NCI-H2107 treated with DMSO at 0.1 percent for 48 hours (cell line): ENCODE measurements at regions not wholly inside any gene's neighbourhood (a gene's known extent, or its start where the extent isn't known, plus 50 kb on each side); places are given as distances from the start of the nearest gene placed in this dataset.

Experiments
- DNase-seq: peaks from one replicate; lab custom pipeline; 2025; ENCODE audit not compliant: unreplicated experiment; lab: John Stamatoyannopoulos, UW

DNA sequence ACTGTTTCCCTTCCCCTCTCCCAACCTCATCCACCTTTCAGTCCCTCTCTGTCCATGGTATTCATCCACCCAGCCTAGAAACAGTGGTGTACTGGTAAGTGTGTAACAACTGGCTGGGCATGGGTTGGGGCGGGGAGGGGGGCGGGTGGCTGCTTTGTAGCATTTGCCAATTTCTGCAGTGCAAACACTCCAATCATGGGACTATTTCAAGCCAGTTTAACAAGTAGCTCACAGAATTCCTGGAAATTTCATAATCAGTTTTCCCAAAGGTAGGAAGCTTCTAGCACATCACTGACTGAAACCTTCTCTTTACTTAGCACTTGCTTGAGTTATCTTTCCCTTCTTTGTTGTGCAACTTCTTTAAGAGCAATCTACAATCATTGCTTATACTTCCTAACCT, 100.8 kb upstream of the WASF3 start:
- no peak for DNase-seq

DNA sequence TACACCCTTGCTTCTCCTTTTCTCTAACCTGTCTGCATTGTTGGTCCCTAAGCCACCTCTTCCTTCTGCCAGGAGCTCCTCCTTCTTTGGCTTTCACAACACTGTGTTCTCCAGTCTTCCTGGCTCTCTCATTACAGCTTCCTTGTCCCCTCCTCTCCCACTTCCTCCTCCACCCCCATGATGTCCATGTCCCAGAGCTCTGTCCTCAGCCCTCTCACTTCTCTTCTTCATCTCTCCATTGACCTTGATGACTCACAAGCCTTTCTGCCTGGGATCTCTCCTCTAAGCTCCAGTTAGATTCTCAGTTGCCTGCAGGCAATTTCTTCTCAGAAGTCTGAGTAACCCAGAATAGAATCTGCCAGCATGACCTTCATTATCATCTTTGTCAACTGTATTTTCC, 100.3 kb upstream of the WASF3 start:
- no peak for DNase-seq

DNA sequence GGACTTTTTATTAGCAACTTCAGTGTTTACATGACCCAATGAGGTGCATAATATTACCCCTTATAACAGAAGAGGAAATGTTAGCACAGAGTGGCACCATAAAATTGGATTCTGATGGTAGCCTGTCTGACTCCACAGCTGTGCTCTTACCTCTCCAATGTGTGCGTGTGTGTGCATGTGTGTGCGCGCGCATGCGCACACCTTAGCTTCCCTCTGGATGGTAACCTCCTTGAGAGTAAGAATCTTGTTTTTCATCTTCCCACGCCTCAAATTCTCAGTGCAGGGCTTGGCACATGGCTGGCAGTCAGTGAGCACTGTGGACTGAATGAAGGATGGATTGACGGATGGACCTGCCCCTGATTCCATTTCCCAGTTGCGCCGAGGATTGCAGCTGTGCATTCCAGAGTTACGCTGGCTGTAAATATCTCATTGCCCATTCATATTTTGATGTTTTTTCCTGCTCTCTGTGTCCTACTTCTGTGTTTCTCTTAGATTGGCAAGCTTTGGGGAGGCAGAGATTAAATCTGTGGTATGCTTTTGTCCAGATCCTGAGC, 99.2 kb upstream of the WASF3 start:
- no peak for DNase-seq

- DNase-seq = no peak
Measured at GRCh38 chr13:26459276-26460131, 98.0 kb upstream of the WASF3 start.

DNA sequence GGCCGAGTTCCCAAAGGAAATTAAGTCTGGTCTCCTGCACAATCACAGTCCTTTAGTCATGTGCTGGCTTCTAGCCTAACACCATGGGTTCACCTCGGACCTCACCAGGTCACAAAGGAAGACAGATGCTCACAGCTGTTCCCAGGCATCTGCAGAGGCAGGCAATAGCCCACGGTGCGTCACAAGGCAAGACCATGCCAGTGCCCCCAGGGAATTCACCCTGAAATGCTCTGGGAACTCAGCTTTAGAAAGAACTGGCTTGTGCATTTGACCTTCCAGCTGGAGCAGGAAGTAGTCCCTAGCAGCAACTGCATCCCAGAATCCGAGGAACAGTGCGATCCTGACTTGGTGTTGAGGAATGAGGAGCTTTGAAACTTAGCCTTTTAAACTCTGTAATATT, 96.8 kb upstream of the WASF3 start:
- no peak for DNase-seq

GRCh38 chr13:26463296-26463695, 94.2 kb upstream of the WASF3 start:
- DNase-seq = no peak

DNA sequence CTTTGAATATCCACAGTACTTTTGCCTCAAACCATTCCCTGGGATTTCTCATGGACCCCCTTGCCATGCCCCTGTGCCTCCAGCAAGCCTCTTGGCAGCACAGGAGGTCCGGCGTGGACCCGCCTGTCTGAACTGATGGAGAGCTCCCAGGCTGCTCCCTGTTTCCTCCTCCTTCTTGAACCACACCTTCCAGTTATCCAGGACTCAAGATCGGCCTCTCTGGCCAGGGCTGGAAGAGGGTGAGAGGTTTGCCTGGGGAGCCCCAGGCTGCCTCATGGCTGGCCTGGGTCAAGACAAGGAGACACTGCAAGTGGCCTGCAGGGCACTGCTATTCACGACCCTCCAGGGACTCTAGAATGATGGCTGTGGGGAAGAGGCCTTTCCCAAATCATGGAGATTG, 93.6 kb upstream of the WASF3 start:
- DNase-seq = no peak

- DNase-seq = no peak
Measured at GRCh38 chr13:26465514-26465913, 92.0 kb upstream of the WASF3 start.

DNA sequence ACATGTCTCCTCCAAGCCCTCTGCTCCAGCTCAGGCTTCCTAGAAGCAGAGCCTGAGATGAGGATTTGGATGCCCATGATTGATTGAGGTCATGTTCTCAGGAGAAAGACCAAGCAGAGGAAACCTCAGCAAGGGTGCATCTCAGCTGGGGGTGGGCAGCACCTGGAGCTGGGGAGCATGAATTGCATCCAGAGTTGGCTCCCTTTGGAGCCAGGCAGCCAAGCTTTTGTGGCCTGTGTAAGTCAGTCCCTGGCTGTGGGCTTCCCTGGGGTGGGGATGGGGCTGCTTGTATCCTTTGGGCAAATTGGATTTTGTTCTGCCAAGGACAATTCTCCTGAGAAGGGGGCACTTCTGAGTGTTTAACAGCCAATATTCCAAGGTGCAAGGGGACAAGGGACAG, 91.5 kb upstream of the WASF3 start:
- no peak for DNase-seq

GRCh38 chr13:26468265-26468801, 89.2 kb upstream of the WASF3 start:
- no peak for DNase-seq

GRCh38 chr13:26469602-26470001, 87.9 kb upstream of the WASF3 start:
- DNase-seq = no peak

DNA sequence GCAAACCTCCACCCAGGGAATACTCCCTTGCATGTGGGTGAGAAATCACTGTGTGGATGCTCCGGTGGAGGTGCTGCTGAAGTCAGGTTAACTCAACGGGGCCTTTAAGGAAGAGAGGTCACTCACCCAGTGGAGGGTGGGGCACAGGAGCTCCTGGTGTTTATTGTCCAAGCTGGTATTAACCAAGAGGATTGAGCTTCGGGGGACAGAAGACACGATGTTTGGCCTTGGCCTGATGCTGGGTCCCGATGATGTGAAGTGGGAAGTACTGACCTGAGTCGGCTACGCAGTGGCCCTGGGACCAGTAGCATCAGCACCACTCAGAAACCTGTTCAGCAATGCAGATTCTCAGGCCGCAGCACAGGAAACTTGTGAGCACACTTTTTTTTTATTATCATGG, 85.7 kb upstream of the WASF3 start:
- no peak for DNase-seq

GRCh38 chr13:26473571-26474230, 83.8 kb upstream of the WASF3 start:
- no peak for DNase-seq

DNA sequence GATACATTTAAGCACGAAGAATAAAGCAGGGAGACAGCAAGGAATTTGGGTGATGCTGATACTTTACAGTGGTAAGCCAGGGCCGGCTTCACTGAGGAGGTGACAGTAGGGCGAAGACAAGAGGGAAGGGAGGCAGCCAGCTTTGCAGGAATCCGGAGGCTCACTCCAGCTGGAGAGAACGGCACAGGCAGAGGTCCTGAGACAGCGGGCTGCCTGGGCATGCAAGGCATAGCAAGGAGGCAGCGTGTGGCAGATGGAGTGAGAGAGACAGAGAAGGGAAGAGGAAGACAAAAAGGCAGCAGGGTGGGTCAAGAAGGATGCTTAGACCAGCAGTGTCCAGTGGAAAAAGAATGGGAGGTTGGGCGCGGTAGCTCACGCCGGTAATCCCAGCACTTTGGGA, 83.2 kb upstream of the WASF3 start:
- DNase-seq = no peak

DNA sequence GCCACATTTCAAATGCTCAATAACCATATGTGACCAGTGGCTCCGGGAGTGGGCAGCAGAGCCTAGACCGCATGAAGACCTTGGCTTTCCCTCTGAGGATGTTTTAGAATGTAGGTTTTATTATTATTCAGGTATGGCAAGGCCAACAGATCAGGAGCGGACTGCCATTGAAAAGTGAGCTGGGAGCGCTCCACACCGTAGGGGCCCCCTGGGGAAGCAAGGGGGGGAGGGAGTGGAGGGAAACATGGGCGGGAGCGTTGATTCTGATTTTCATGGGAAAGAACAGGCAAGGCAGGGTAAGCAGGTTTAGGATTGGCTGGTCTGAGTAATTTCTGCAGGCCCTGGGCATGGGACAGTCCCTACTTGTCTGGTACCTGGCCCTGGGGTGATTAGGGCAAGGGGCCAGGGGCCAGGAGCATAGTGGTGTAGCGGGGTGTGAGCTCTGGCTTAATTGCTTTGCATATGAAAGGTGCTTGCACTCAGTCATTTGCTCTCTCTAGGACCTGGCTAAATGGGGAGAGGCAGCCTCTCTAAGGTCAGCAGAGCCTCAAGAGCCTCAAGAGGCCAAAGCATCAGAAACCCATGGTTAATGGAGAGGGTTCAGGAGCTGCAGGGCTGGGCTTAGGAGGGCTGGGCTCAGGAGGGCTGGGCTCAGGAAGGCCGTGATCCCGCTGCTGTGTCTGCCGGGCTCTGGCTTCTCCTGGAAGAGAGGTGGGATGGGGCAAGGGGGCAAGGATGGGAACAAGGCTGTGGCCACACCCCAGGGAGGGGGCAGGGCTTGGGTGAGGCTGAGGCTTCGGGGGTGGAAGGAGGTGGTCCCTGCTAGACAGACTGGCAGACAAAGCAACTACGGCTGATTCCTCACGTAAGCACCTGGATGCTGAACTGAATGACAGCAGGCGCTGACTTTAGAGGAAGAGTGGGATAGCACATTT, 82.0 kb upstream of the WASF3 start:
- DNase-seq = no peak

DNA sequence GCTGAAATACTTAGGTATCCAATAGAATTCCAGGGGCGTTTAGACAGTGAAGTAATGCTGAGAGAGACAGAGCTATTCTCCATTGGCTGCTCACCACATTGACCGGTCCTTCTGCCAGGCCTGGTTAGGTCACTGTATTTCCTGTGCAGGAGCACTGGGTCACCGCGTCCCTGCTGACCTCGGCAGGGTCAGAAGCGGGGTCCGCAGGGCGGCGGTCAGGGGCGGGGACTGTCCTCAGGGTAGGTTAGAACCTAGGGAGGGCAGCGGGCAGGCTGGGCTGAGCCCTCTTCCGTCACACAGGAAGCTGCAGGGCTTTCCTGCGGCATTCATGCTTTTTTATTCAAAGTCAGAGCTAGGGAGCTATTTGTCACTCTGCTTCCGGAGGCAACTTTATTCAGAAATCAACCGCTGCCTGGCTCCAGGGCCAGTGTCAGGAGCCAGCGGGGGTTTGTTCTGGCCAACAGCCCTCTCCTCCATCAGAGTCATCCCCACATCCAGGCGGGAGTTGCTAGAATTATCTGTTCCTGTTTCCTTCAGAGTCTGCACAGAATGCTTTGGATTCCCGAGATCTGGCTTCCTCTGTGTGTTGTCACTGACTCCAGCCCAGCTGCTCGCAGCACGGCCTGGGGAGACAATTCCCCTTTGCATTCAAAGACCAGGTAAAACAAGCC, 81.2 kb upstream of the WASF3 start:
- no peak for DNase-seq

- DNase-seq = no peak
Measured at GRCh38 chr13:26476782-26477142, 80.7 kb upstream of the WASF3 start.

- DNase-seq = no peak
Measured at GRCh38 chr13:26477681-26478080, 79.8 kb upstream of the WASF3 start.

DNA sequence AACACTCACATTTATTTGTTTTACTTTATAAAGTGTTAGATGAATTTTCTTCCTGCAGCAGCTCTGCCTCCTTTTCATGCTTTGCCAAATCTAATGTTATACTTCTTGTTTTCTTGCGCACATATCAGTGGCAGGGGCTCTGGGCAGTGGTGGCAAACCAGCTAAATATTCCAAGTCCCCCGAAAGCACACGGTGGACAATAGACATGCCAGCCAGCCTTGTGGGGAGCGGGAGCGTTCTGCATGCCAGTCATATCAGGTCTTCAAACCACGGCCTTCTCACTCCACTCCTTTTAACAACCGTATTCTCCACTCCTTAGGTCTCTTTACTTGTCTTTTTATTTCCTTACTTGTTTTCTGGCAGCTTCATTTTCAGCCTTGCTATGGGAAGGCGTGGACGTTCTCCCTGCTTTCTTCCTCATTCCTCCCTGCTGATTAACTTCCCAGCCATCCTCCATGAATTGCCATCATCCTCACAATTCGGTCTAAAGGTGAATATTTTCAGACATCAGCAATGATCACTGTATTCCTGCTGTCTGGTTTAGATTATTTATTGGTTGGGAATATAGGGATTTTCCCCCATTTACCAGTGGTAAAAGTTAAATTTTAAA, 77.1 kb upstream of the WASF3 start:
- DNase-seq = no peak
